DND-41 (cell line): ENCODE measurements at regions not wholly inside any gene's neighbourhood (a gene's known extent, or its start where the extent isn't known, plus 50 kb on each side); places are given as distances from the start of the nearest gene placed in this dataset.

Experiments
- ATAC-seq: fragments of 200-7000 bp; cut with Tn5 transposase; 3 replicates; pipeline ENCODE4 v1.9.1; 2021; ENCODE audit warnings: low read depth; ENCODE audit not compliant: insufficient read depth
- DNase-seq: peaks from one replicate; pipeline ENCODE4 v3.0.0-alpha.2; 2020
- H2AFZ ChIP-seq: 2 replicates; pipeline ENCODE4 v1.6.0; 2012; ENCODE audit warnings: low read depth, low read length
- H3K27ac ChIP-seq: 2 replicates; pipeline ENCODE4 v1.5.1; 2012; ENCODE audit warnings: low read length, inconsistent platforms
- H3K27me3 ChIP-seq: fragments of 200-600 bp; sonication (generic); 2 replicates; pipeline ENCODE4 v1.6.0; 2012; ENCODE audit warnings: low read length, mild to moderate bottlenecking, inconsistent platforms; ENCODE audit not compliant: insufficient read depth, poor library complexity
- H3K36me3 ChIP-seq: 2 replicates; pipeline ENCODE4 v1.5.1; 2012; ENCODE audit warnings: low read length, inconsistent platforms; ENCODE audit not compliant: insufficient read depth
- H3K4me1 ChIP-seq: 2 replicates; pipeline ENCODE4 v1.5.1; 2012; ENCODE audit warnings: mild to moderate bottlenecking, low read length; ENCODE audit not compliant: insufficient read depth
- H3K4me2 ChIP-seq: 2 replicates; pipeline ENCODE4 v1.6.0; 2012; ENCODE audit warnings: mild to moderate bottlenecking, moderate library complexity, low read length, inconsistent platforms; ENCODE audit not compliant: insufficient read depth
- H3K4me3 ChIP-seq, 2 experiments: fragments of 200-600 bp in 1 of 2; shearing (Covaris generic) in 1 of 2; 2 replicates each; pipeline ENCODE4 v1.5.1; 2012 to 2016; ENCODE audit warnings: inconsistent platforms in 2 of 2, low read length in 2 of 2, mild to moderate bottlenecking in 2 of 2, low read depth in 1 of 2, moderate library complexity in 1 of 2
- H3K79me2 ChIP-seq: 2 replicates; pipeline ENCODE4 v1.6.0; 2012; ENCODE audit warnings: low read length, inconsistent platforms; ENCODE audit not compliant: insufficient read depth
- H3K9ac ChIP-seq: 2 replicates; pipeline ENCODE4 v1.6.0; 2012; ENCODE audit warnings: low read depth, mild to moderate bottlenecking, inconsistent platforms, low read length, moderate library complexity
- H3K9me3 ChIP-seq: 2 replicates; pipeline ENCODE4 v1.5.1; 2012; ENCODE audit warnings: low read length, moderate library complexity, mild to moderate bottlenecking, inconsistent platforms; ENCODE audit not compliant: insufficient read depth, severe bottlenecking
- H4K20me1 ChIP-seq: 2 replicates; pipeline ENCODE4 v1.6.0; 2012; ENCODE audit warnings: low read length; ENCODE audit not compliant: insufficient read depth
- CTCF ChIP-seq: IDR thresholded peaks from 2 replicates; pipeline ENCODE4 v1.5.1; 2012; ENCODE audit warnings: borderline replicate concordance, low read length, moderate library complexity, mild to moderate bottlenecking; ENCODE audit not compliant: poor library complexity, severe bottlenecking; ENCODE audit errors: extremely low read depth
- EZH2 ChIP-seq: IDR thresholded peaks from 3 replicates; pipeline ENCODE4 v1.6.1; 2012; ENCODE audit warnings: borderline replicate concordance, low read depth, mild to moderate bottlenecking, moderate library complexity, low read length, inconsistent platforms; ENCODE audit not compliant: severe bottlenecking

GRCh38 chr2:228273159-228273558, 91.7 kb upstream of the SPHKAP start:
- no peak for ATAC-seq
- no peaks in the 10 kb centered on the region for H3K27me3 ChIP-seq

DNA sequence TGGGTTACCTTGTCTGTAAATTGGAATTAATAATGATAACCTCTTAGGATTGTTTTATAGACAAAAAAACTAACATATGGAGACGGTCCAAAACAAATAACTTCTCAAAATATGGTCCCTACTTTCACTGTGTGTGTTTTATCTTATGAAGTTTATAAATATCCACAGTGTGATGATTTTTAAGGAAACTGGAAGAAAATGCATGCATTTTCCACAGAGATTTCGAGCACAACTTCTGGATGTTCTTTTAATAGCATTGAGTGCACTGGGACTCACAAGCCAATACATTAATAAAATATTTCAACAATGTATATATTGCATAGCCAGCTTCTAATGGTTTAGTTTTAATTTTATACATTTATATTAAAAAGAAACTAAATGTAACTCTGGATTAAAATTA, 87.9 kb upstream of the SPHKAP start:
- H3K9me3 ChIP-seq: no peaks in the 10 kb centered on the region
- H3K36me3 ChIP-seq: no peaks in the 10 kb centered on the region
- no peak overlapping the region for H3K4me2 ChIP-seq
- no peak overlapping the region for H2AFZ ChIP-seq
- no peak for DNase-seq
- H3K4me3 ChIP-seq: no peak overlapping the region
- H3K27ac ChIP-seq: no peak overlapping the region
- no peaks in the 10 kb centered on the region for H3K27me3 ChIP-seq
- H3K4me1 ChIP-seq: no peaks in the 10 kb centered on the region
- no peaks in the 10 kb centered on the region for H3K79me2 ChIP-seq
- ATAC-seq: no peak
- H4K20me1 ChIP-seq: no peaks in the 10 kb centered on the region
- no peak overlapping the region for H3K9ac ChIP-seq
- TF ChIP-seq EZH2 (no peak), CTCF (no peak)

More at GRCh38 chr2:228273159-228273558, 91.7 kb upstream of the SPHKAP start:
- Histone ChIP-seq H3K4me2 (no peak overlapping the region), H3K9me3 (no peaks in the 10 kb centered on the region), H3K79me2 (no peaks in the 10 kb centered on the region), H3K4me1 (no peaks in the 10 kb centered on the region), H2AFZ (no peak overlapping the region), H3K4me3 (no peak overlapping the region), H4K20me1 (no peaks in the 10 kb centered on the region), H3K9ac (no peak overlapping the region), H3K27ac (no peak overlapping the region), H3K36me3 (no peaks in the 10 kb centered on the region)
- no peak for TF ChIP-seq CTCF
- no peak for TF ChIP-seq EZH2
- no peak for DNase-seq

DNA sequence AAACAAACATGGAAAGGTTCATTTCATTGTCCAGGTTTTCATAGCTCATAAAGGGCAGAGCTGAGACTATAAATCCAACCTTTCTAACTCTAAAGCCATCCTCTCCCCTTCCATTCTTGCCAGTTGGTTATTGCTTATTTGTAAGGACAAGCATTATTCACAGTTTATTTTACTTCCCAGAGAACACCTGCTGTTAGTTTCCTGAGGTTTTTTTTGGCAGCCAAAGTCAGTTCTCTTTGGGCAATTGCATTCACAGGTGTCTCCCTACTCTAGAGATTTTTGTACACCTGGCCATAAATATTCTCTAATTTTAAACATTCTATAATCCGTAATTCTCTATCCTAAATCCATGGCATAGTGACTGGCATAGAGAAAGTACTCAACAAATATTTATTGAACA, 87.3 kb upstream of the SPHKAP start:
- DNase-seq: no peak
- Histone ChIP-seq H3K9ac (no peak overlapping the region), H3K4me3 (no peak overlapping the region), H3K4me1 (no peaks in the 10 kb centered on the region), H3K79me2 (no peaks in the 10 kb centered on the region), H2AFZ (no peak overlapping the region), H3K9me3 (no peaks in the 10 kb centered on the region), H3K27me3 (no peaks in the 10 kb centered on the region), H3K36me3 (no peaks in the 10 kb centered on the region), H4K20me1 (no peaks in the 10 kb centered on the region), H3K4me2 (no peak overlapping the region), H3K27ac (no peak overlapping the region)
- no peak for TF ChIP-seq EZH2
- TF ChIP-seq CTCF: no peak
- no peak for ATAC-seq

GRCh38 chr2:228268301-228268700, 86.8 kb upstream of the SPHKAP start:
- H3K4me1 ChIP-seq: no peaks in the 10 kb centered on the region
- H3K36me3 ChIP-seq: no peaks in the 10 kb centered on the region
- no peaks in the 10 kb centered on the region for H3K27me3 ChIP-seq
- H3K27ac ChIP-seq: no peak overlapping the region
- H3K9ac ChIP-seq: no peak overlapping the region
- DNase-seq: no peak
- H3K4me2 ChIP-seq: no peak overlapping the region
- H4K20me1 ChIP-seq: no peaks in the 10 kb centered on the region
- TF ChIP-seq CTCF (no peak), EZH2 (no peak)
- H3K9me3 ChIP-seq: no peaks in the 10 kb centered on the region
- no peak overlapping the region for H3K4me3 ChIP-seq
- no peaks in the 10 kb centered on the region for H3K79me2 ChIP-seq
- no peak overlapping the region for H2AFZ ChIP-seq
- ATAC-seq: no peak
